GM12872 (cell line): ENCODE measurements at regions not wholly inside any gene's neighbourhood (a gene's known extent, or its start where the extent isn't known, plus 50 kb on each side); places are given as distances from the start of the nearest gene placed in this dataset.

Experiments
- CTCF ChIP-seq: IDR thresholded peaks from 3 replicates; pipeline ENCODE4 v1.5.1; 2011; ENCODE audit warnings: low read depth, mild to moderate bottlenecking, low read length, moderate library complexity; ENCODE audit not compliant: insufficient read depth

GRCh38 chr11:39968071-39968470 lies 1491.4 kb downstream of the LRRC4C start:
- no peak for TF ChIP-seq CTCF

- no peak for TF ChIP-seq CTCF
Observed at GRCh38 chr11:39965701-39966100, 1493.8 kb downstream of the LRRC4C start.

- TF ChIP-seq CTCF = no peak
Observed at GRCh38 chr11:39960206-39960605, 1499.2 kb downstream of the LRRC4C start.

GRCh38 chr11:39932966-39933365 lies 1526.5 kb downstream of the LRRC4C start:
- TF ChIP-seq CTCF = no peak

- no peak for TF ChIP-seq CTCF
Observed at GRCh38 chr11:39917256-39917655, 1542.2 kb downstream of the LRRC4C start.

GRCh38 chr11:39910087-39910486 lies 1549.4 kb downstream of the LRRC4C start:
- no peak for TF ChIP-seq CTCF

- no peak for TF ChIP-seq CTCF
Observed at GRCh38 chr11:39860931-39861330, 1598.5 kb downstream of the LRRC4C start.

GRCh38 chr11:39817241-39817640 lies 1642.2 kb downstream of the LRRC4C start:
- TF ChIP-seq CTCF = no peak
